HG03095 (cell line): ENCODE measurements at regions not wholly inside any gene's neighbourhood (a gene's known extent, or its start where the extent isn't known, plus 50 kb on each side); places are given as distances from the start of the nearest gene placed in this dataset.
"Not testable (repeated sequence)": the region's sequence is repeated elsewhere in the genome, so short reads cannot be mapped to it uniquely, and the experiment has no call there.

Experiments used
- ATAC-seq: cut with Tn5 transposase; IDR thresholded peaks from one replicate; pipeline ENCODE4 v1.9.1; 2021; ENCODE audit warnings: moderate library complexity; ENCODE audit not compliant: unreplicated experiment

DNA sequence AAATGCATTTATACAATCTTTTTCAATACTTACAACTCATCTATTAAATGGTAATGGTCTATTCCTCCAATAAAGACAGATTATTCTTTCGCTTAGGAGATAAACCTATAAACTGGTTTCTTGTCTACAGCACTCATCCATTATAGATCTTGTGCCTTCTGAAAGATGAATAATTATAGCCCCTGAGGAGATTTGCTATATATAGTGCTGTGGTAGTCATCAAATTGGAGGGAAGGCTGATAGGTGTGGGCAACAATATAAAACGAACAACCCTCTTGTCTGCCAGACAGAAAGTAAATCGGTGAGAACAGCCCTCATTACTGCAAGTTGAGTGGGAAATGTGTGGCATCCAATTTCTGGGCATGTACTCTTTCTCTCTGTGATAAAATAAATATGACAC is 292.5 kb upstream of the CNR1 start:
- no peak for ATAC-seq

DNA sequence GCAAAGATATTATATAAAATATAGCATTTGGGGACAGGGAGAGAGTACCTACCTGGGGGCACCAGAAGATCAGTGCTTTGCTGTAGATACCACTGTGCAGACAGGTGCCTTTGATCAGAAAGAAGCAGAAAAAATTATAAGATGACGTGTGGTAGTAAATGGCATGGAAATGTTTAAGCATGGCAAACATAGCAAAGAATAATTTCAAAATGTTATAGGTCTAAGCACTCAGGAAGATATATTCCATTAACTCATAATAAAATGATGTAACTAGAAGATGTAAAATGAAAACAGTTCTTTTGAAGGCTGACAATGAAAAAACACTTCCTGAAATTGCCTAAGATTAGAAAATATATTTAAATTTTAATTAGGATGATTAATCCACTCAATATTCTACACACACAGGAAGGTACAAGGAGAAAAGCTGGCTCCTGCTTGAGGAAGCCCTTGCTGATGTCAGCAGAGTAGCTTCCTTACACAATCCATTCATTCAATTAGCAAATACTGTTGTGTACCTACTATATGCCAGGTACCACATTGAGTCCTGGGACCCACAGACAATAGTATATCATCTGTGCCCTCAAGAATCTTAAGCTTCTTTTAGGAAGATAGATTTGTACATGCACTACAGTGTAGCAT is 290.2 kb upstream of the CNR1 start:
- no peak for ATAC-seq

DNA sequence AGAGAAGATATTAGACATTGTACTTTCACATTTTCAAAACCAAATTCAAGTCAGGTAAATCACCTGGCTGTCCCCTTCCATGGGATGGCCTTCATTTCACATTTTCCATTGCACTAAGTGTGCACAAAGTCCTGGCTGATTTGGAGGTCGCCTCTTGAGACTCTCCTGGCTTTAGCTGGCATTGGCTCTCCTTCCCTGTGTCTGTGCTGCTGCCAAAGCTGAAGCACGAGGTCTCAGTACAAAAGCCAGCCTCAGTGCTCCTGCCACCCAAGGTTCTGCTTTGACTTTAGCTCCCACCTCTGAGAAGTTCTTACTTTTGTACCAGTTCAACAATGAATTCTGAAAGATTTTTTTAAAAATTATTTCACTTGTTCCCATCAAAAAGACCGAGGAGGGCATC is 289.2 kb upstream of the CNR1 start:
- ATAC-seq: no peak

DNA sequence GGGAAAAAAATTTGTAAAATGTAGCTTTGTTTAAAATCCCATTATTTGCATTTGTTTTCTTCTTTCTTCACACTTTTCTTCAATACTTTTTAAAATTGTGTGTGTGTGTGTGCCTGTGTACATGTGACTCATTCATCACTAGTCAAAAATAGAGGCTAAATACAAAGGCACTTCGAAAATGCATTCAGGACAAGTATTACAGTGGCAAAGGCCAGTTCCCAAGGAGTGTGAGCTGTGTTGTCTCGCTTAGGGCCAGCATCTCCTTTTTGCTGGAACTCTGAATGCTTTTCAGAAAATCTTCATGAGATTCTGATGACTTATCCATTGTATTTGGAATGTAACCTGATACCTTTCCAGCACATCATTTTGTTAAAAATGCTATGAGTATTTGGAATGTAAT is 288.5 kb upstream of the CNR1 start:
- ATAC-seq: no peak

DNA sequence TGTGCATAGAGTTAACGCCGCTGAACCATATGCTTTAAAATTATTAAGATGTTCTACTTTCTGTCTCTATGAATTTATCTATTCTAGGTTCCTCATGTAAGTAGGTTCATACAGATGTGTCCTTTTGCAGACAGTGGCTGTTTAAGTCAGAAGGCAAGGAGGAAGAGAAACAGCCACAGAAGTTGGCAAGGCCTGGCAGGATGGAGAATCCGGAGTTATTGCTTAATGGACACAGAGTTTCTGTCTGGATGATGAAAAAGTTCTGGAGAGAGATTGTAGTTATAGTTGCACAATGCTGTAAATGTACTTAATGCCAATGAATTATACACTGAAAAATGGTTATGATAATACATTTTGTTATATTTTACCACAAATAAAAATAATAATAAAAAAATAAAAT is 283.6 kb upstream of the CNR1 start:
- ATAC-seq: no peak

DNA sequence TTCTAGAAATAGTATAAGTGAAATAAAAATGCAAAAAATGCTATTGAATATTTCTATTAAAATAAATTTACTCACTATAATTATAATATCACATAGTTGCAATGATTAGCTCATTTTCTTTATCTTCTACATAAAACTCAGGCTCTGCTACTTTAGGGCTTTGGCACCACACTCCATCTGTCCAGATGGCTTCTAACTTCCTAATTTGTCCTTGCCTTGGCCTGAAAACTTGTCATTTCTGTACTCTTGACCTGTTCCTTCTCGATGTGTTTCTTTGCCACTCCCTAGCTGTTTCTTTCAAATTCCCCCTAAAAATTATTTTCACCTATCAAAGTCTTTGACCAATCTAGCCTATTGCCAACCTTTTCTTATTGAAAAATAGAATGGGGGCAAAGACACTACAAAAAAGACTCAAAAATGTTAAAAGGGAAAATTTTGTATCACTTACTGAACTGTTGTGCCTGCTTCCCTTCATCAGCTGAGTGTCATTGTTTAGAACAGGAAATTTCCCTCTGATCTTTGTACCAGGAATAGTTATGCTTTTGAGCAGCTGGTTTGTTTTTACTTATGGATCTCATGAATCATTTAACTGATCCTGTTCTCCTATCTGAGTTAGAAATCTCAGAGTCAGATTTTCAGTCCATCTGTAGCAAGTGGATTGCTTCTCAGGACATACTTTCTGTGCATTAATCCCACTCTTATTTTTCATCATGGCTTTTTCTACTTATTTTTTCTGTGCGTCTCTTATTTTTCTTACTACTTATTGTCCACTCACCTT is 279.2 kb upstream of the CNR1 start:
- ATAC-seq: no peak

DNA sequence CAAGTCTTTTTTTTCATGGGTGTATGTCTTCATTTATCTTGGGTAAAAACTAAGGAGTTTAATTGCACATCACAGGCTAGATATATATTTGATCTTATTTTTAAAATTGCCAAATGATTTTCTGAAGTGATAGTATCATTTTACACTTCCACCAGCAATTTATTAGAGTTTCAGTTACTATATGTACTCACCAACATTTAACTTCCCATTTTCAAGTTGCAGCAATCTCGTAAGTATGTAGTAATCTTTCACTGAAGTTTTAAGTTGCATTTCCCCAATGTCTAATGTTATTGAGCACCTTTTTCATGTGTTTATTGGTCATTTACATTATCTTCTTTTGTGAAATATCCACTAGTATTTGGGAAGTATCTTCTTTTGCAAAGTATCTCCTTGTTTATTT is 277.4 kb upstream of the CNR1 start:
- ATAC-seq: no peak

DNA sequence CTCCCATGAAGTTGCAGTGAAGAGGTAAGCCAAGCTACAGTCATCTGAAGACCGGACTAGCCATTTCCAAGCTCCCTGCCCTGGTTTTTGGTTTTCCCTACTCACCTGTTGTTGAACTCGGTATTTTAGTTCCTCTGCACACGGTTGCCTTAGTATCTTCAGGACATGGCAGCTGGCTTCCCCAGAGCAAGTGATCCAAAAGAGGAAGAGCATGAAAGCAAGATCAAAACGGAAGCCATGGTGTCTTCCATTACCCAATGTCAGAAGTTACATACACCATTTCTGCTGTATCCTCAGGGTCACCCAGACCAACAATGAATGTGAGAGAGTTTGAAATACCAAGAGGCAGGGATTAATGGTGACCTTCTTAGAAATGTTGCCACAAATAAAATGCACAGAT is 276.6 kb upstream of the CNR1 start:
- no peak for ATAC-seq

DNA sequence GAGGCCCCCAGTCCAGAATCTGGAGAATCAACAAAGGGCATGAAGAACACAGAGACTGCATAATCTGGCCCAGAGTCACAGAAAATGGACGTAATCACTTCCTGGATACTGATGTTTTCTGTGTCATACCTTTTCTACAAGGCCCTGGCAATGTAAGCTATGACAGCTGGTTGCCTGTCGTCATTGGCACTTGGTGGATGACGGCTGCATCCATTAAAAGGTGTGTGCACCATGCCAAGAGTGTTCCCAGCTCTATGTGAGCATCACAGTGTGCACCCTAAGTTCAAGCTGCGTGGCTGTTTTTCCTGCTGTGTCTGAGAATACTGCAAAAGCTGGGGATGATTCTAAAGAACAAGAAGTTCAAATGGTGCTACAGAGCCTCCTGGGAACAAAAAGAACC is 275.2 kb upstream of the CNR1 start:
- no peak for ATAC-seq

DNA sequence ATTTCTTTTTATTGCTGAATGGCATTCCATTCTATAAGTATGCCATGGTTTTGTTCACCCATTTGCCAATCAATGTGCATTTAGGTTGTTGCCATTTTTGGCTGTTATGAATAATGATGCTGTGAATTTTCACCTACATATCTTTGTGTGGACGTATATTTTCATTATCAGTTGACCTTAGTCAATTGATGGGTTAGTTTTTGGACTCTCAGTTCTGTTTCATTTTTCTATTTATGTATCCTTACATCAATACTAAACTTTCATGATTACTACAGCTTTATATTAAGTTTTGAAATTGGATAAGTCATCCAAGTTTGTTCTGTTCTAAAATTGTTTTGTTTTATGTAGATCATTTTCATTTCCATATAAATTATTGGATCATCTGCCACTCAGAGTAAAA is 261.9 kb upstream of the CNR1 start:
- ATAC-seq: no peak

DNA sequence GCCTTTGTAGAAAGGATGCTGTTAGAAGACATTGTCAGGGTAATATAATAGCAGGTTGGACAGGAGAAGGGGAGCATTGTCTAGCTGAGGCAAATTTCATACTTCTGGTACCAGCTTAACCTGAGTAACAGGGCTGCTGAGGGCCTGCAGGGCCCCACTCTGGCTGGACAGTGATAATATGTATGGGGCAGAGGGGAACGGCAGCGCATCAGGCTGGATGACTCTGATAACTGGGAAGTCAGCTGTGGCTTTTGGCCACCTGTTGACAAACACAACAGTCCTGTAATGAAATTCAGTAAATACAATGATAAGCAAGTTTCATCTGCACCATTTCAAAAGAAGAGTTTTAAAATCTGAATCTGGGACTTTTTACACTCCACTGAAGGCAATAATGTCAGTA is 259.9 kb upstream of the CNR1 start:
- no peak for ATAC-seq

DNA sequence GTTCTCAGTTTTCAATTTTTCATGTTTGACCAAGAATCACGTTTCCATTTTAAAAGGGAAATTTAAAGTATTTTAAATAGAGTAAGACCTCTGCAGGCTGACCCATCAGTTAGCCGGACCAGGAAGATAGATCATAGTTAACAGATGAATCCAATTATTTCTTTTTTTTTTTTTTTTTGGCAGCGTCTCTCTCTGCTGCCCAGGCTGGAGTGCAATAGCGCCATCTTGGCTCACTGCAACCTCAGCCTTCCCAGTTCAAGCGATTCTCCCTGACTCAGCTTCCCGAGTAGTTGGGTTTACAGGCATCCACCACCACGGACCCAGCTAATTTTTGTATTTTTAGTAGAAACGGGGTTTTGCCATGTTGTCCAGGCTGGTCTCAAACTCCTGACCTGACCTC is 256.7 kb upstream of the CNR1 start:
- no peak for ATAC-seq

DNA sequence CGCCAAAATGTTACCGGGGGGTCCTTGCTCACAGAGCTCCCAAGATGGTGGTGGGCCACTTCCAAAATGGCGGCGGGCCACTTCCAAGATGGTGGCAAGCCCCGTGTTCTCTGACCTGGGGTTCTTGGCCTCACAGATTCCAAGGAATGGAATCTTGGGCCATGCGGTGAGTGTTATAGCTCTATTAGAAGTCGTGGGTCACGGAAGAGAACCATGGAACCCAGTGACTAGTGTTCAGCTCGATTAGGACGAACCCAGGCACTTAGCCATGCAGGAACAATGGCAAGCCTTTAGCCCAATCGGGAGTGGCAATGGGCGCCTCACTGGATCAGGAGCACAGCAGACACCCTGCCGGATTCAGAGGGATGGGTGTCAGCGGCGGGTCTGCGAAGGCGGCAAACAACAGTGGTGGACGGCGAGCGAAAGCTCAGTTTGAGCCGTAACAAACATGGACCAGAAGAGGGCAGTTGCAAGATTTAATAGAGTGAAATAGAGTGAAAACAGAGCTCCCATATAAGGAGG is 254.9 kb upstream of the CNR1 start:
- not testable (repeated sequence) for ATAC-seq

DNA sequence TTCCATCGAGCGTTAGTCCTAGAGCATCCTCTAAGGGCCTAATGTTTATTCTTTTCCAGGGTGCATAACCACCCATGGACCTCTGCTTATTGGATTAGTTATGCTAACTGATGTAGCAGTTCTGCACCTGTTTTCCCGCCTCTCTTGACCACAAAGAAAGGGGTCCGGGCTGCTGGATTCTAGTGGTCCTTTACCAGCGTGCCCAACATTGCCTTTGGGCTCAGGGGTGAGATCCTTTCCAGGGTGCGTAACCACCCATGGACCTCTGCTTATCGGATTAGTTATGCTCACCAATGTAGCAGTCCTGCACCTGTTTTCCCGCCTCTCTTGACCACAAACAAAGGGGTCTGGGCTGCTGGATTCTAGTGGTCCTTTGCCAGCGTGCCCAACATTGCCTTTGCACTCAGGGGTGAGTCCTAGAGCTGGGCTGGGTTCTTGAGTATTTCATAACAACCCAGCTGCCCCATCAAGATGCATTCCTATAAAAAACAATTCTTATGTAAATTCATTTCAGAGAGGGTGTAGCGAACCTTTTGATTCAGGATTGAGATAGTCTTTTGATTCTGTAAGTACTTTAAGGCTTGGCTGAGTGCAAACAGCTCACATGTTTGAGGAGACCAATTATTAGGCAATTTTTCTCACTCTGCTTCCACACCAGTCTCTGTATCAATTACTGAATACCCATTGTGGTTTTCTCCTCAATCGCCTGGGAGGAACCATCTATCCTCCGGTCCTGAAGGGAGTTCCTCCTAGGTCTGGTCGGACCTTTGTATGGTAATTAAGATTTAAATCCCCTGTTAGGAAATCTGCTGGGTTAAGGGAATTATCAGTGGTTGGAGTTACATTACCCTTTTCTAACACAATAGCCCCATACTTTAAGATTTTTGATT is 253.0 kb upstream of the CNR1 start:
- not testable (repeated sequence) for ATAC-seq

DNA sequence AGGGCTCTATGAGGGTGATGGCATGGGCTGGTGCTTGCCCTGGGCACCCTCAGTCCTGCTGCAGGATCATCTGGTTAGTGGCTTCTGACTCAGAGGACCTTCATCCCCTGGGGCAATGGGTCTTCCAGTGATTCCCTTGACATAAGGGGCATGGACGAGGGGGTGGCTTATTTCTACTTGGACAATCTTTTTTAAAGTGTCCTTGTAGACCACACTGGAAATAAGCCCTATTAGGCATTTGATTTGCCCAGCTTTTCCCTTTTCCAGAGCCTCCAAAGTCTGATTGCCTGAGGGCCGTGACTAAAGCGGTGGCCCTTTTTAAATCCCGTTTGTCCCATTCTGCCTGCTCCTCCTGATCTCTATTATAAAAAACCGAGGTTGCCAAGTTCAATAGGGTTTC is 251.2 kb upstream of the CNR1 start:
- not testable (repeated sequence) for ATAC-seq

DNA sequence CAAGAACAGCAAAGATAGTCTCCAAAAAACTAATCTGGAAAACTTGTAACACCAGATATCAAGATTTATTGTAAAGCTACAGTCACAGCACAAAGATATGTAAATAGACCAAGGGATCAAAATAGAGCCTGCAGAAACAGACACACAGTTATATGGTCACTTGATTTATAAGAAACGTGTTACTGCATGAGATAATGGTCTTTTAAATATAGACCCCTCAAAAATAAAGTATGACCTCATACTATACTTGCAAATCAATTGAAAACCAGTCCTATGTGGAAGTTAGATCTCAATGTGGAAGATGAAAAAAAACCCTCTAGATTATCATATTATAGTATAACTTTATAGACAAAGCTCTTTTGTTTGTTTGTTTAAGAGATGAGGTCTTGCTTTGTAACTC is 247.3 kb upstream of the CNR1 start:
- ATAC-seq: no peak

DNA sequence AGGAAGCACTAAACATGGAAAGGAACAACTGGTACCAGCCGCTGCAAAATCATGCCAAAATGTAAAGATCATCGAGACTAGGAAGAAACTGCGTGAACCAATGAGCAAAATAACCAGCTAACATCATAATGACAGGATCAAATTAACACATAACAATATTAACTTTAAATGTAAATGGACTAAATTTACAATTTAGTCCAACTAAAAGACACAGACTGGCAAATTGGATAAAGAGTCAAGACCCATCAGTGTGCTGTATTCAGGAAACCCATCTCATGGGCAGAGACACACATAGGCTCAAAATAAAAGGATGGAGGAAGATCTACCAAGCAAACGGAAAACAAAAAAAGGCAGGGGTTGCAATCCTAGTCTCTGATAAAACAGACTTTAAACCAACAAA is 242.2 kb upstream of the CNR1 start:
- not testable (repeated sequence) for ATAC-seq

DNA sequence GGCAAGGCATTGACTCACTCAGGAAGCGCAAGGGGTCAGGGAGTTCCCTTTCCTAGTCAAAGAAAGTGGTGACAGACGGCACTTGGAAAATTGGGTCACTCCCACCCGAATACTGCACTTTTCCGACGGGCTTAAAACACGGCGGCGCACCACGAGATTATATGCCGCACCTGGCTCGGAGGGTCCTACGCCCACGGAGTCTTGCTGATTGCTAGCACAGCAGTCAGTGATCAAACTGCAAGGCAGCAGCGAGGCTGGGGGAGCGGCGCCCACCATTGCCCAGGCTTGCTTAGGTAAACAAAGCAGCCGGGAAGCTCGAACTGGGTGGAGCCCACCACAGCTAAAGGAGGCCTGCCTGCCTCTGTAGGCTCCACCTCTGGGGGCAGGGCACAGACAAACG is 240.5 kb upstream of the CNR1 start:
- ATAC-seq: not testable (repeated sequence)

DNA sequence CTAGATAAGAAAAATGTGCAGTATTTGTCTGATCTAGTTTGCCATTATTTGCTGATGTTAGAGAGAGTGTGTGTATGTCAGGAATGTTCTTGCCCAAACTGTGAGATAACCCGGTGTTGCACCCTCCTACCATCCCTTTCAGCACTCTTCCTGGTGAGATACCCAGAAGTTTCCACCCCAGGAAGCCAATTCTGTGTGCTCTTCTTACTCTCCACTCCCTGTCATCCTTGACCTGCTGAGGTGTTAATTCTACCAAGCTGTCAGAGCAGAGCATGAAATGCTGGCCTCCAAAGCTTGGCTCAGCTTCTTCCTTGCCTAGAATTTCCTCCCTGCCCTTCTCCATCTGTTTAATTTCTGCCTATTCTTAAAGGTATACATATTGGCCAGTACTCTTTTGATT is 237.3 kb upstream of the CNR1 start:
- no peak for ATAC-seq

DNA sequence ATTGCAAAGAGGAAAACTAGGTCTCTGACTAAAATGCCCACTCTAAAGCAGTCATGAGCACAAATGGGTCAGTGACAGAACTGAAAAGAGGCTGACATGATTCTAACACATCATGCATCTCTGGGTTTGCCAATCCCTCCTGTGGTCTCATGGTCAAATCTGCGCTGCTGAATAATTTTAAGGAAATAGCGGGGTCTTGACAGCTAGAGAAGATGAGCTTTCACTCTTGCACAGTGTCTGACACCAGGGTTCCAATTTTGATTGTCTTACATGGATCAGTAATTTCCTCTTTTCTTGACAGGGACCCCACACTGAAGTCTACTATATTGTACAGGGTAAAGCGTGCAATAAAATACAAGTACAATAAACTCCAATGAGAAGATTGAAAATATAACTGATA is 236.8 kb upstream of the CNR1 start:
- no peak for ATAC-seq

DNA sequence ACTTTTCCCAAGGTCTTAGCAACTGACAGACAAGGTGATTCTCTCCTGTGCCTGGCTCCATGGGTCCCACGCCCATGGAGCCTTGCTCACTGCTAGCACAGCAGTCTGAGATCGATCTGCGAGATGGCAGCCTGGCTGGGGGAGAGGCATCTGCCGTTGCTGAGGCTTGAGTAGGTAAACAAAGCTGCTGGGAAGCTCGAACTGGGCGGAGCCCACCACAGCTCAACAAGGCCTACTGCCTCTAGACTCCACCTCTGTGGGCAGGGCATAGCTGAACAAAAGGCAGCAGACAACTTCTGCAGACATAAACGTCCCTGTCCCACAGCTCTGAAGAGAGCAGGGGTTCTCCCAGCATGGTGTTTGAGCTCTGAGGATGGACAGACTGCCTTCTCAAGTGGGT is 224.9 kb upstream of the CNR1 start:
- ATAC-seq: not testable (repeated sequence)

DNA sequence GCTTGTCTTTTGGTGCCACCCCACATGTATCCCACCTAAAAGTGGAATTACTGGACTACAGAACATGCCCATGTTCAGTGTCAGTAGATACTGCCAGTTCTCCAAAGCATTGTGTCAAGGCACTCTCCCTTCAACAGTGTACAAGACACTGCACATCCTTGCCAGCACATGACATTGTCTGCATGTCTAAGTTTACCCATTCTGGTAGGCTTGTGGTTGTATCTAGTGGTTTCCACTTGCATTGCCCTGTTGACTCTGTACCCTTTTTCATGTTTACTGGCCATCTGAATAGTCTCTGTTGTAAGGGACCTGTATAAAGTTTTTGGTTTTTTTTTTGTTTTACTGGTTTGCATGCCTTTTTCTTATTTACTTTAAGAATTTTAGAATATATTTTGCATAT is 222.4 kb upstream of the CNR1 start:
- no peak for ATAC-seq
